HG03571 (cell line): ENCODE measurements at regions not wholly inside any gene's neighbourhood (a gene's known extent, or its start where the extent isn't known, plus 50 kb on each side); places are given as distances from the start of the nearest gene placed in this dataset.
"Not testable (repeated sequence)": the region's sequence is repeated elsewhere in the genome, so short reads cannot be mapped to it uniquely, and the experiment has no call there.

Experiments used
- ATAC-seq: cut with Tn5 transposase; IDR thresholded peaks from one replicate; pipeline ENCODE4 v1.9.1; 2021; ENCODE audit not compliant: unreplicated experiment

- no peak for ATAC-seq
These were observed 53.5 kb downstream of the PAGE2 start for GRCh38 chrX:55142206-55142918.

DNA sequence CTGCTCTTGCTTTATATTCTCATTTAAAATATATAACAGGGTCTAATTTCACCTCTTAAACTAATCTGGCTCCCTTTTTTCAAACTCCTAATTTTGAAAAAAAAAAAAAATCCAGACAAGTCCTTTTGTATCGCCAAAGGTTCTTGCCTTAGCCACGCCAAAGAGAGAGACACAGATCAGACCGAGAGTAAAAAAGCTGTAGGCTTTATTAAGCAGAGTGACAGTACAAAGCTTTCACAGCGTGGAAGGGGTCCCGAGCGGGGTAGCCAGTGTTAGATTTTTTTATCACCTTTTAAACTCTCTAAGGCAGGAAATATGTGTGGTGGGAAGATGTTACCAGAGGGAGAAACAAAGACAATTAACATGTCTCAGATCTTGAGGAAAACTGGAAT, 54.1 kb downstream of the PAGE2 start:
- ATAC-seq, result no peak

DNA sequence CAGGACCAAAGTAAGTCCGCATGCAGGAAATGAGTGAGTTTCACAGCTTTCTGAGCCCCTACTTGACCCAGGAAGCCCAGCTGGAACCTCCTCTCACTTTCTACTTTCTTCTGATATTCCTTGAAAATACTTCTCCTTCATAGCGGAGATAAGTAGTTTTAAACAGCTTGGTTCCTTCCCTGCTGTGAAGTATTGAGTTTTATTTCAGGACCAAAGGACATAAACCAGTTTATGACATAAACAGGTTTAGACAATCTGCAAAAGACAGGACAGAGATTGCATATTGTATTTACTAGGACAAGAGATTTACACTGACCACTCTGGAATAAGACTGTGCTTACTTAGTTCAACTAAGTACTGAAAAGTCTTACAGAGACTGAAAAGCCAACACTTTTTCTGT, 54.8 kb downstream of the PAGE2 start:
- no peak for ATAC-seq

DNA sequence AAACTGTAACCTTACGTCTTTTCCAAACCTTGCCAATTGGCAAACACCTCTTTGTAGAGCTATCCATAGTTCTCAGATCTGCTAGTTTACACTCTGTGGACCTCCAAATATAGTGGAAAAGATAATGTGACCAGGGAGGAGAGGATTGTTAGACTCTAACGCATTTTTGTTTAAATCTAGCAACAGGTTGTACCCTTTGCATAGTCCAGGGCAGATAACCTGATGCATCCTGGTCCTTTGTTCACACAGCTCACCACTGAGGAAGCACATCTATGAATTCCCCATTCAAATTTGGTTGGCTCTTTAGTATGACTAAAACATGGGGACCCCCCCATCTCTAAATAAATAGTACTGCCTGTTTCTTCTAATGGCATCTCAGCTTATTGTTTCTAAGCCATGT, 55.9 kb downstream of the PAGE2 start:
- no peak for ATAC-seq

- no peak for ATAC-seq
These were observed 60.4 kb downstream of the PAGE2 start for GRCh38 chrX:55149242-55149641.

DNA sequence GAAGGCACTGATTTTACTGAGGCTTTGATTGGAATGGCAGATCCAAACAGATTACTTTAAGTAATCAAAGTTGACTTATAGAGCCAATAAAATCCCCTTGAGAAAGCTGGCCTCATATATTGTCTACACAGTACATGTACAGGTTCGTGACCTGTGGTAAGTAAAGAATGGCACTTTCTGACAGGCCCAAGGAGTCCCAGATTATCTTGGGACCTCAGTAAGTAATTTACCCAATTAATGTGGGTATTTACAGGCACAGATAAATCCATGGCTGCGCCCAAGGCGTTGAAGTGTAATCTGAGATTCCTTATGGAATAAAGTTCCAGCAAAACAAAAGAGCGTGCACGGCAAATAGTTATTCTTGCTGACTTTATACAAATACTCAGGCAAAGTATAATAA, 62.4 kb downstream of the PAGE2 start:
- ATAC-seq, result no peak

DNA sequence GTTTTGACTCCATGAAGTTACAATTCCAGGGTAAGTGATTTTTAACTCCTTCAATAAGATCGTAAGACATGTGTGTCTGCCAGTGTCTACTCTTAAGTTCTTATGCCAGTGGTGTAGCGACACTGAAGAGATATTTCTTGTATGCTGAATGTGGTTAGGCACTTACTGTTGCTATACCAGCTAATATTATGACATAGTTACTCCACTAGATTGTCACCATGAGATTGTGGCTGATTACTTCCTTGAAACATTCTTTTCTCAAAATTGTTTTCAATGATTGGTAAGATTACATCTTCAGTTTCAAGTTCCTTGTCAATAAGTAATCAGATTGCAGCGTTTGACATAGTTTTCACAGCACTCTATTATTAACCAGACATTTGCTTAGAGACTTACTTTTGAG, 60.6 kb upstream of the PAGE5 start:
- no peak for ATAC-seq

DNA sequence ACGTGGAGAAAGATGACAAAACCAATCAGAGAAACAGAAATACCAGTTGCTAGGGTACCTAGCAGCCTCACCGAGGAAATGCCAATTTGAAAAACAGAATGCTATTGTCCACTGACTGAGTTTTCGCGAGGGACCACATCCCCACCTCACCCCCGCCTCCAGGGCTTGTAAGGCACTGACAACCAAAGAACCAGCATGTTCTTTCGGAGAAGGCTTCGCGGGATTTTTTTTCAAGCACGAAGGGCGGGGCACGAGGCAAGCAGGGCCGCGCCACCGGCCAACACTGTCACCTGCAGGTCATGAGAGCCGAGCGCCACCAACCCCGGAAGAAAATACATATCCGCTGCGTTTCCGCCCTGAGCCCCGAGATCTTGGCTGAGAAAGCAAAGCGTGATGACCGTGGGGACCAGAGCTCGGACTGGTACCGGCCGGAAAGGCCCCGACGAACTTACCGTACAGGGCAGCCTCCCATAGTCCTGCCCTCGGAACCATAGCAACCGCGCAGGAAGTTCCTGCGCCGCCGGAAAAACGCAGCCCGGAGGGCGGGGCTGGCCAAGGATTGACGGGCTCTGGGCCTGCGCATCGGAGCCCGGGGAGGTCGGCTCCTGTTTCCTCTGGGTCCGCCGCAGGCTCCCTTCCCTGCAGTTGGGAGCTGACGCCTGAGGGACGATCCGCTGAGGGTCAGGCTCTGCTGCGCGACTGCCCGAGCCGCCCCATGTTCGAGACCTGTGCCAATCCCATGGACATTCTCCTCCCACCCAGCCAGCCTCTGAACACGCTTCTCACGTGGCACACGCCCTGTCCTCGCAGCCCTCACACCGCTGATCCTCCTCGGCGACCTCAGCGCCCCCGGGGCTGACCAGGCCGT, 59.2 kb upstream of the PAGE5 start:
- ATAC-seq, result peak; percentile 90

- ATAC-seq, result no peak
These were observed 58.6 kb upstream of the PAGE5 start for GRCh38 chrX:55161581-55161980.

GRCh38 chrX:55163171-55163570, 57.0 kb upstream of the PAGE5 start:
- no peak for ATAC-seq

- ATAC-seq, result not testable (repeated sequence)
These were observed 55.1 kb upstream of the PAGE5 start for GRCh38 chrX:55165026-55165425.

- ATAC-seq, result no peak
These were observed 52.9 kb upstream of the PAGE5 start for GRCh38 chrX:55167124-55167803.

- ATAC-seq, result no peak
These were observed 52.2 kb upstream of the PAGE5 start for GRCh38 chrX:55167901-55168300.

DNA sequence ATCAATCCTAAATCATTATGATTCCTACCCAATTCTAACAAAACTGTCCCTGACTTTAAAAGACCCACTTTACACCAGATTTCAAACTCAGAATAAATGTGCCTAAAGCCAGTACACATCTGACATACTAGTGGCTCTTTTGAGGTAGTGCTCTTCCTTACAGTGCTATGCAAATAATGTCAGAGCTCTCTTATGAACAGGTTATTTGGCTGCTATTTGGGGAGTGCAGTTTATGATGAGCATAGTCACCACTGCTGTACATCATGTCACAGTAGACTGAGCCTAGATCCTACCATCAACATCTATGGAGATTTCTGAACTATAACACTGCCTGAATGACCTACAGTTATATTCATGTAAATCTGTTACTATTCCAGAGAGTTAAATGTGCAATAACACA, 50.4 kb upstream of the PAGE5 start:
- no peak for ATAC-seq
